ENCODE measurements at regions not wholly inside any gene's neighbourhood (a gene's known extent, or its start where the extent isn't known, plus 50 kb on each side); places are given as distances from the start of the nearest gene placed in this dataset.

DNA sequence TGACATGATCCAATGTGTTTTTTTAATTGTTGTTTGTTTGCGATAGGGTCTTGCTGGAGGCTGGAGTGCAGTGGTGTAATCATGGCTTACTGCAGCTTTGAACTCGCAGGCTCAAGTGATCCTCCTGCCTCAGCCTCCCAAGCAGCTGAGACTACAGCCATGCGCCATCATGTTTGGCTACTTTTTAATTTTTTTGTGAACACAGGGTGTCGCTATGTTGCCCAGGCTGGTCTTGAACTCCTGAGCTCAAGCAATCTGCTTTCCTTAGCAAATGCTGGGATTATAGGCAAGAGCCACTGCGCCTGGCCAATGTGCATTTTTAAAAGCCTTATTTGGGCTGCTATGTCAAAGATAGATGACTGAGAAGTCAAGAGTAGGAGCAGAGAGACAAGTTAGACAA, 123.0 kb downstream of the EDEM1 start:
- TF ChIP-seq POLR2A (IDR thresholded peaks at IDR 0.05; ENCODE audit: low read depth, low read length) (no peak), MYC (IDR thresholded peaks at IDR 0.05; ENCODE audit: low read depth, low read length) (no peak), EZH2 (IDR thresholded peaks at IDR 0.05; ENCODE audit: borderline replicate concordance, low read depth, low read length, severe bottlenecking) (no peak), GATA2 (IDR thresholded peaks at IDR 0.05; ENCODE audit: insufficient read depth, insufficient read length, low read depth, low read length) (no peak)
- TF ChIP-seq, protein P1, sequence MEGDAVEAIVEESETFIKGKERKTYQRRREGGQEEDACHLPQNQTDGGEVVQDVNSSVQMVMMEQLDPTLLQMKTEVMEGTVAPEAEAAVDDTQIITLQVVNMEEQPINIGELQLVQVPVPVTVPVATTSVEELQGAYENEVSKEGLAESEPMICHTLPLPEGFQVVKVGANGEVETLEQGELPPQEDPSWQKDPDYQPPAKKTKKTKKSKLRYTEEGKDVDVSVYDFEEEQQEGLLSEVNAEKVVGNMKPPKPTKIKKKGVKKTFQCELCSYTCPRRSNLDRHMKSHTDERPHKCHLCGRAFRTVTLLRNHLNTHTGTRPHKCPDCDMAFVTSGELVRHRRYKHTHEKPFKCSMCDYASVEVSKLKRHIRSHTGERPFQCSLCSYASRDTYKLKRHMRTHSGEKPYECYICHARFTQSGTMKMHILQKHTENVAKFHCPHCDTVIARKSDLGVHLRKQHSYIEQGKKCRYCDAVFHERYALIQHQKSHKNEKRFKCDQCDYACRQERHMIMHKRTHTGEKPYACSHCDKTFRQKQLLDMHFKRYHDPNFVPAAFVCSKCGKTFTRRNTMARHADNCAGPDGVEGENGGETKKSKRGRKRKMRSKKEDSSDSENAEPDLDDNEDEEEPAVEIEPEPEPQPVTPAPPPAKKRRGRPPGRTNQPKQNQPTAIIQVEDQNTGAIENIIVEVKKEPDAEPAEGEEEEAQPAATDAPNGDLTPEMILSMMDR (IDR thresholded peaks at IDR 0.05; ENCODE audit: extremely low read depth in 1 of 2, insufficient read depth in 1 of 2, low read depth in 1 of 2, low read length in 2 of 2): no peak
- no peak for FAIRE-seq

GRCh38 chr3:5312290-5312689, 124.8 kb downstream of the EDEM1 start:
- dilution Hi-C loops (cut with MboI; ENCODE audit: extremely low pct_ligation_motif_present, low sequenced_read_pairs) (no loop called here), intact Hi-C loops (cut with micrococcal nuclease) (no loop called here)
- Histone ChIP-seq H3K79me2 (ENCODE audit: control insufficient read depth, insufficient read depth, low read length) (no peaks in the 10 kb centered on the region), H3K36me3 (ENCODE audit: control insufficient read depth in 2 of 2, extremely low read depth in 1 of 2, insufficient read depth in 2 of 2, low read length in 2 of 2) (no peaks in the 10 kb centered on the region), H3K4me3 (replicated peaks in 1 of 3; ENCODE audit: insufficient read depth in 1 of 3, low read depth in 1 of 3, low read length in 3 of 3) (no peak overlapping the region), H3K4me1 (ENCODE audit: control insufficient read depth, extremely low read depth, insufficient read depth, low read length) (no peaks in the 10 kb centered on the region), H2AFZ (ENCODE audit: low read depth, low read length) (no peak overlapping the region), H4K20me1 (replicated peaks; ENCODE audit: control insufficient read depth, extremely low read depth, insufficient read depth, low read length) (no peaks in the 10 kb centered on the region), H3K9me1 (replicated peaks; ENCODE audit: control insufficient read depth, extremely low read depth, insufficient read depth, low read length) (no peaks in the 10 kb centered on the region), H3K9me3 (replicated peaks; ENCODE audit: control insufficient read depth, insufficient read depth, low read length) (no peaks in the 10 kb centered on the region), H3K27ac (ENCODE audit: insufficient read depth, low read depth, low read length) (no peak overlapping the region), H3K9ac (replicated peaks; ENCODE audit: extremely low read depth, insufficient read depth, low read length) (no peak overlapping the region), H3K27me3 (ENCODE audit: control insufficient read depth in 2 of 2, insufficient read depth in 2 of 2, low read length in 2 of 2) (no peaks in the 10 kb centered on the region), H3K4me2 (ENCODE audit: insufficient read depth, low read length) (no peak overlapping the region)
- no TSS peak for BruUV-seq (replicated peaks)
- CTCF ChIA-PET: interaction anchor here (1.0 kb wide), 1 partner anchor 14 kb away, joined by 3 read pairs; no protein-coding TSS in a partner anchor
- POLR2A ChIA-PET: no interaction called here
- DNase-seq (ENCODE audit: low read depth, low spot score): no peak
- TF ChIP-seq JUN (IDR thresholded peaks at IDR 0.05; ENCODE audit: borderline replicate concordance, insufficient read depth, insufficient read length, low read depth) (no peak), EZH2 (IDR thresholded peaks at IDR 0.05; ENCODE audit: borderline replicate concordance, low read depth, low read length, severe bottlenecking) (no peak), POLR2A (IDR thresholded peaks at IDR 0.05; ENCODE audit: low read depth, low read length) (no peak), GATA2 (IDR thresholded peaks at IDR 0.05; ENCODE audit: insufficient read depth, insufficient read length, low read depth, low read length) (no peak), MAX (IDR thresholded peaks at IDR 0.05; ENCODE audit: insufficient read depth, insufficient read length) (no peak), POLR2AphosphoS5 (IDR thresholded peaks at IDR 0.05; ENCODE audit: insufficient read depth, low read depth, low read length) (no peak), FOS (IDR thresholded peaks at IDR 0.05; ENCODE audit: borderline replicate concordance, insufficient read depth, low read length) (no peak), MYC (IDR thresholded peaks at IDR 0.05; ENCODE audit: low read depth, low read length) (no peak)
- TF ChIP-seq, protein P1 (IDR thresholded peaks at IDR 0.05; ENCODE audit: extremely low read depth in 1 of 2, insufficient read depth in 1 of 2, low read depth in 1 of 2, low read length in 2 of 2): no peak
- no peak for FAIRE-seq

More for the DNA sequence above, 123.0 kb downstream of the EDEM1 start:
- no TSS peak for BruUV-seq (replicated peaks)
- Histone ChIP-seq H3K27ac (ENCODE audit: insufficient read depth, low read depth, low read length) (no peak overlapping the region), H3K9me3 (replicated peaks; ENCODE audit: control insufficient read depth, insufficient read depth, low read length) (no peaks in the 10 kb centered on the region), H3K4me1 (ENCODE audit: control insufficient read depth, extremely low read depth, insufficient read depth, low read length) (no peaks in the 10 kb centered on the region), H3K4me3 (replicated peaks in 1 of 3; ENCODE audit: insufficient read depth in 1 of 3, low read depth in 1 of 3, low read length in 3 of 3) (no peak overlapping the region), H3K9me1 (replicated peaks; ENCODE audit: control insufficient read depth, extremely low read depth, insufficient read depth, low read length) (no peaks in the 10 kb centered on the region), H2AFZ (ENCODE audit: low read depth, low read length) (no peak overlapping the region), H3K4me2 (ENCODE audit: insufficient read depth, low read length) (no peak overlapping the region), H3K79me2 (ENCODE audit: control insufficient read depth, insufficient read depth, low read length) (no peaks in the 10 kb centered on the region), H3K36me3 (ENCODE audit: control insufficient read depth in 2 of 2, extremely low read depth in 1 of 2, insufficient read depth in 2 of 2, low read length in 2 of 2) (no peaks in the 10 kb centered on the region), H4K20me1 (replicated peaks; ENCODE audit: control insufficient read depth, extremely low read depth, insufficient read depth, low read length) (no peaks in the 10 kb centered on the region), H3K27me3 (ENCODE audit: control insufficient read depth in 2 of 2, insufficient read depth in 2 of 2, low read length in 2 of 2) (no peaks in the 10 kb centered on the region), H3K9ac (replicated peaks; ENCODE audit: extremely low read depth, insufficient read depth, low read length) (no peak overlapping the region)
- intact Hi-C loops (cut with micrococcal nuclease) (no loop called here), dilution Hi-C loops (cut with MboI; ENCODE audit: extremely low pct_ligation_motif_present, low sequenced_read_pairs) (no loop called here)
- CTCF ChIA-PET: no interaction called here
- POLR2A ChIA-PET: no interaction called here
- DNase-seq (ENCODE audit: low read depth, low spot score): no peak

All from endothelial cell of umbilical vein (primary cell).